H9 (cell line): ENCODE measurements at regions not wholly inside any gene's neighbourhood (a gene's known extent, or its start where the extent isn't known, plus 50 kb on each side); places are given as distances from the start of the nearest gene placed in this dataset.

Experiments used
- DNase-seq: peaks from one replicate; pipeline ENCODE4 v3.0.0-alpha.2; 2017
- H2AFZ ChIP-seq: one replicate; pipeline ENCODE4 v1.6.1; 2013; ENCODE audit warnings: mild to moderate bottlenecking, low read length, control low read depth, moderate library complexity
- H2AK5ac ChIP-seq: 2 replicates; pipeline ENCODE4 v1.6.1; 2013; ENCODE audit warnings: low read length, control low read depth, mixed read lengths; ENCODE audit not compliant: insufficient read length
- H2BK120ac ChIP-seq: one replicate; pipeline ENCODE4 v1.6.1; 2013; ENCODE audit warnings: low read depth, mild to moderate bottlenecking, low read length, control low read depth, inconsistent platforms; ENCODE audit not compliant: poor library complexity, severe bottlenecking
- H2BK12ac ChIP-seq: 2 replicates; pipeline ENCODE4 v1.6.1; 2013; ENCODE audit warnings: low read length, control low read depth, mixed read lengths, low read depth; ENCODE audit not compliant: insufficient read length
- H2BK15ac ChIP-seq: 2 replicates; pipeline ENCODE4 v1.6.1; 2013; ENCODE audit warnings: low read depth, low read length, control low read depth
- H2BK20ac ChIP-seq: one replicate; pipeline ENCODE4 v1.6.1; 2013; ENCODE audit warnings: low read depth, mild to moderate bottlenecking, low read length, control low read depth, inconsistent platforms; ENCODE audit not compliant: poor library complexity, severe bottlenecking
- H2BK5ac ChIP-seq: 2 replicates; pipeline ENCODE4 v1.6.1; 2013; ENCODE audit warnings: low read length, control low read depth, mixed read lengths; ENCODE audit not compliant: insufficient read length
- H3K14ac ChIP-seq: 2 replicates; pipeline ENCODE4 v1.6.1; 2013; ENCODE audit warnings: low read length, control low read depth; ENCODE audit not compliant: insufficient read depth
- H3K18ac ChIP-seq: 2 replicates; pipeline ENCODE4 v1.6.1; 2013; ENCODE audit warnings: low read depth, mild to moderate bottlenecking, mixed read lengths, low read length, control low read depth; ENCODE audit not compliant: insufficient read length
- H3K23ac ChIP-seq: 2 replicates; pipeline ENCODE4 v1.6.1; 2013; ENCODE audit warnings: low read length, control low read depth, mixed read lengths, low read depth; ENCODE audit not compliant: insufficient read length
- H3K23me2 ChIP-seq: 2 replicates; pipeline ENCODE4 v1.6.1; 2013; ENCODE audit warnings: low read depth, mild to moderate bottlenecking, mixed read lengths, low read length, control low read depth; ENCODE audit not compliant: insufficient read length, poor library complexity, severe bottlenecking
- H3K27ac ChIP-seq: 2 replicates; pipeline ENCODE4 v1.5.1; 2013; ENCODE audit warnings: low read length, control low read depth, mixed read lengths, low read depth; ENCODE audit not compliant: insufficient read length
- H3K27me3 ChIP-seq: 2 replicates; pipeline ENCODE4 v1.6.1; 2013; ENCODE audit warnings: low read length, control low read depth, inconsistent platforms; ENCODE audit not compliant: insufficient read depth
- H3K4ac ChIP-seq: 2 replicates; pipeline ENCODE4 v1.6.1; 2013; ENCODE audit warnings: low read depth, mild to moderate bottlenecking, control low read depth, inconsistent platforms, low read length, moderate library complexity
- H3K4me1 ChIP-seq: 2 replicates; pipeline ENCODE4 v1.6.1; 2013; ENCODE audit warnings: low read length, control low read depth, inconsistent platforms; ENCODE audit not compliant: insufficient read depth
- H3K4me2 ChIP-seq: 2 replicates; pipeline ENCODE4 v1.6.1; 2013; ENCODE audit warnings: low read length, control low read depth, mixed read lengths; ENCODE audit not compliant: insufficient read length, insufficient read depth
- H3K56ac ChIP-seq: 2 replicates; pipeline ENCODE4 v1.6.1; 2013; ENCODE audit warnings: low read depth, mild to moderate bottlenecking, mixed read lengths, low read length, control low read depth; ENCODE audit not compliant: insufficient read length
- H3K79me1 ChIP-seq: 2 replicates; pipeline ENCODE4 v1.6.1; 2013; ENCODE audit warnings: low read depth, mild to moderate bottlenecking, moderate library complexity, low read length, control low read depth, inconsistent platforms; ENCODE audit not compliant: insufficient read depth, poor library complexity, severe bottlenecking
- H3K79me2 ChIP-seq: 2 replicates; pipeline ENCODE4 v1.6.1; 2013; ENCODE audit warnings: low read length, control low read depth, inconsistent platforms; ENCODE audit not compliant: insufficient read depth
- H3K9ac ChIP-seq: 2 replicates; pipeline ENCODE4 v1.6.1; 2013; ENCODE audit warnings: low read length, control low read depth, mixed read lengths; ENCODE audit not compliant: insufficient read length; ENCODE audit errors: extremely low read depth
- H3K9me3 ChIP-seq: one replicate; pipeline ENCODE4 v1.6.1; 2013; ENCODE audit warnings: low read depth, low read length, inconsistent platforms; ENCODE audit not compliant: control insufficient read depth
- H3T11ph ChIP-seq: one replicate; pipeline ENCODE4 v1.6.1; 2013; ENCODE audit warnings: mild to moderate bottlenecking, low read length, control low read depth, inconsistent platforms
- H4K20me1 ChIP-seq: one replicate; pipeline ENCODE4 v1.6.1; 2013; ENCODE audit not compliant: control insufficient read depth, insufficient read length, insufficient read depth
- H4K5ac ChIP-seq: 2 replicates; pipeline ENCODE4 v1.6.1; 2013; ENCODE audit warnings: low read depth, mild to moderate bottlenecking, mixed read lengths, low read length, control low read depth; ENCODE audit not compliant: insufficient read length
- H4K8ac ChIP-seq: replicated peaks from 2 replicates; pipeline ENCODE4 v1.6.1; 2013; ENCODE audit warnings: low read length, control low read depth, mixed read lengths, low read depth; ENCODE audit not compliant: insufficient read length
- H4K91ac ChIP-seq: 2 replicates; pipeline ENCODE4 v1.6.1; 2013; ENCODE audit warnings: low read depth, mild to moderate bottlenecking, moderate library complexity, mixed read lengths, low read length, control low read depth; ENCODE audit not compliant: insufficient read length
- H3K27ac Mint-ChIP-seq, 3 experiments: 2 replicates in 2 of 3; 3 replicates in 1 of 3; pipeline ENCODE4 v1.8.0; 2020 to 2021; ENCODE audit warnings: mixed read lengths in 3 of 3, mild to moderate bottlenecking in 1 of 3, moderate library complexity in 1 of 3
- H3K27me3 Mint-ChIP-seq: 2 replicates; pipeline ENCODE4 v1.8.0; 2021; ENCODE audit warnings: low read depth, mild to moderate bottlenecking, moderate library complexity, mixed read lengths
- H3K36me3 Mint-ChIP-seq, 3 experiments: 2 replicates in 2 of 3; 3 replicates in 1 of 3; pipeline ENCODE4 v1.8.0; 2020 to 2021; ENCODE audit warnings: low read depth in 3 of 3, mixed read lengths in 3 of 3; ENCODE audit not compliant: insufficient read depth in 1 of 3
- H3K4me1 Mint-ChIP-seq, 2 experiments: 2 replicates each; pipeline ENCODE4 v1.8.0; 2020; ENCODE audit warnings: mixed read lengths in 2 of 2
- H3K4me3 Mint-ChIP-seq, 2 experiments: 2 replicates in 1 of 2; 3 replicates in 1 of 2; pipeline ENCODE4 v1.8.0; 2020 to 2021; ENCODE audit warnings: mild to moderate bottlenecking in 2 of 2, mixed read lengths in 2 of 2, moderate library complexity in 1 of 2
- H3K9me3 Mint-ChIP-seq, 2 experiments: 2 replicates in 1 of 2; 3 replicates in 1 of 2; pipeline ENCODE4 v1.8.0; 2020; ENCODE audit warnings: mild to moderate bottlenecking in 2 of 2, mixed read lengths in 2 of 2, moderate library complexity in 1 of 2
- WGBS: extraction: QIAGEN DNeasy Blood & Tissue Kit; methylation state at CpG from one replicate; pipeline ENCODE4 v1.1.7; 2013; ENCODE audit warnings: missing lambda C conversion rate, low lambda C conversion rate, mixed read lengths; ENCODE audit not compliant: insufficient read length; ENCODE audit errors: extremely low coverage; 5-methylcytosine and 5-hydroxymethylcytosine counted together
- TF ChIP-seq, protein P1 (sequence below): fragments of 200-600 bp; sonication (generic); conservative IDR thresholded peaks from 3 replicates; pipeline ENCODE4 v1.8.0; 2021; ENCODE audit warnings: antibody characterized with exemption, mild to moderate bottlenecking

DNA sequence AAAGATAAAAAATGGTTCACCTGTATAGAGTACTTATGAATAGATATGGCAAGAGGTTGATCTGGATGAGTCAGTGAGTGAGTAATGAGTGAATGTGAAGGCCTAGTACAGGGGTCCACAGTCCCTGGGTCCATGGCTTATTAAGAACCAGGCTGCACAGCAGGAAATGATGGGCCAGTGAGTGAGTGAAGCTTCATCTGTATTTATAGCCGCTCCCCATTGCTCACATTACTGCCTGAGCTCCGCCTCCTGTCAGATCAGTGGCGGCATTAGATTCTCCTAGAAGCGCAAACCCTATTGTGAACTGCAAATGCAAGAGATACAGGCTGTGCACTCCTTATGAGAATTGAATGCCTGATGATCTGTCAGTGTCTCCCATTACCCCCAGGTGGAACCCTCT lies 307.7 kb upstream of the ZNF608 start:
- Histone ChIP-seq H3K79me2 (no peaks in the 10 kb centered on the region), H3K4me1 (peaks cover 15% of the 10 kb centered on the region), H2AK5ac (no peak overlapping the region), H3K79me1 (no peaks in the 10 kb centered on the region), H3K23ac (no peak overlapping the region), H2BK20ac (no peak overlapping the region), H3K4ac (no peak overlapping the region), H4K5ac (no peak overlapping the region), H3K27me3 (no peaks in the 10 kb centered on the region), H4K8ac (no peak overlapping the region), H3K56ac (no peak overlapping the region), H3K9ac (no peak overlapping the region), H4K91ac (no peak overlapping the region), H2BK15ac (no peak overlapping the region), H3K27ac (no peak overlapping the region), H4K20me1 (no peaks in the 10 kb centered on the region), H3K9me3 (no peaks in the 10 kb centered on the region), H3T11ph (no peak overlapping the region), H2BK120ac (no peak overlapping the region), H2BK12ac (no peak overlapping the region), H2AFZ (no peak overlapping the region), H3K23me2 (no peaks in the 10 kb centered on the region), H3K4me2 (no peak overlapping the region), H3K14ac (no peak overlapping the region), H3K18ac (no peak overlapping the region), H2BK5ac (no peak overlapping the region)
- no peak for DNase-seq
- Mint-ChIP-seq H3K9me3 (no peaks in the 10 kb centered on the region), H3K4me1 (peaks cover 60 to 66% of the 10 kb centered on the region in 2 experiments), H3K27me3 (no peaks in the 10 kb centered on the region), H3K4me3 (no peak overlapping the region), H3K27ac (no peak overlapping the region), H3K36me3 (no peaks in the 10 kb centered on the region)
- TF ChIP-seq, protein P1, sequence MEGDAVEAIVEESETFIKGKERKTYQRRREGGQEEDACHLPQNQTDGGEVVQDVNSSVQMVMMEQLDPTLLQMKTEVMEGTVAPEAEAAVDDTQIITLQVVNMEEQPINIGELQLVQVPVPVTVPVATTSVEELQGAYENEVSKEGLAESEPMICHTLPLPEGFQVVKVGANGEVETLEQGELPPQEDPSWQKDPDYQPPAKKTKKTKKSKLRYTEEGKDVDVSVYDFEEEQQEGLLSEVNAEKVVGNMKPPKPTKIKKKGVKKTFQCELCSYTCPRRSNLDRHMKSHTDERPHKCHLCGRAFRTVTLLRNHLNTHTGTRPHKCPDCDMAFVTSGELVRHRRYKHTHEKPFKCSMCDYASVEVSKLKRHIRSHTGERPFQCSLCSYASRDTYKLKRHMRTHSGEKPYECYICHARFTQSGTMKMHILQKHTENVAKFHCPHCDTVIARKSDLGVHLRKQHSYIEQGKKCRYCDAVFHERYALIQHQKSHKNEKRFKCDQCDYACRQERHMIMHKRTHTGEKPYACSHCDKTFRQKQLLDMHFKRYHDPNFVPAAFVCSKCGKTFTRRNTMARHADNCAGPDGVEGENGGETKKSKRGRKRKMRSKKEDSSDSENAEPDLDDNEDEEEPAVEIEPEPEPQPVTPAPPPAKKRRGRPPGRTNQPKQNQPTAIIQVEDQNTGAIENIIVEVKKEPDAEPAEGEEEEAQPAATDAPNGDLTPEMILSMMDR: no peak
- no CpG with 5 or more reads among the region's 4 CpGs for WGBS
